Stomach (tissue), 8 donors: ENCODE measurements at regions not wholly inside any gene's neighbourhood (a gene's known extent, or its start where the extent isn't known, plus 50 kb on each side); places are given as distances from the start of the nearest gene placed in this dataset.

ENCODE experiments used
- DNase-seq, 2 donors: peaks; one replicate each; pipeline versions ENCODE4 v3.0.0 to v3.0.0-alpha.2; 2013 to 2019
- H3K27ac ChIP-seq, 5 donors: fragments of 200-600 bp in 4 of 5; sonication (generic) in 4 of 5; one replicate each; pipeline ENCODE4 v1.5.1; 2013 to 2019; ENCODE audit warnings: mild to moderate bottlenecking in 1 of 5, moderate library complexity in 1 of 5
- H3K27me3 ChIP-seq, 3 donors: fragments of 200-600 bp; sonication (generic); one replicate each; pipeline ENCODE4 v1.5.1; 2017 to 2019; ENCODE audit warnings: mixed run types in 1 of 3
- H3K36me3 ChIP-seq, 4 donors: fragments of 200-600 bp; sonication (generic); 1 replicate in 3 of 4; 2 replicates in 1 of 4; pipeline ENCODE4 v1.5.1; 2016 to 2019
- H3K4me1 ChIP-seq, 4 donors: fragments of 200-600 bp; sonication (generic); one replicate each; pipeline ENCODE4 v1.5.1; 2016 to 2019
- H3K4me3 ChIP-seq, 4 donors: fragments of 200-600 bp; sonication (generic) in 3 of 4; one replicate each; pipeline ENCODE4 v1.5.1; 2016 to 2019; ENCODE audit warnings: mild to moderate bottlenecking in 1 of 4
- H3K9me3 ChIP-seq, 4 donors: fragments of 200-600 bp; sonication (generic); one replicate each; pipeline ENCODE4 v1.5.1; 2016 to 2019
- CTCF ChIP-seq, 7 experiments: fragments of 450-650 bp in 4 of 7; fragments of 200-600 bp in 3 of 7; sonication (generic) in 3 of 7; IDR thresholded peaks; one replicate each; pipeline ENCODE4 v1.5.1; 2016 to 2019; ENCODE audit warnings: antibody characterized with exemption in 7 of 7, control low read depth in 2 of 7, mild to moderate bottlenecking in 1 of 7
- EP300 ChIP-seq: sonication (generic); formaldehyde crosslinking; IDR thresholded peaks from one replicate; pipeline ENCODE4 v1.6.1; 2017; ENCODE audit warnings: antibody characterized with exemption
- POLR2A ChIP-seq, 4 donors: fragments of 450-650 bp; IDR thresholded peaks; one replicate each; pipeline ENCODE4 v1.6.1; 2016; ENCODE audit warnings: antibody characterized with exemption in 4 of 4, control low read depth in 2 of 4, mild to moderate bottlenecking in 1 of 4, moderate library complexity in 1 of 4
- POLR2AphosphoS5 ChIP-seq, 3 donors: sonication (generic); formaldehyde crosslinking; IDR thresholded peaks; one replicate each; pipeline ENCODE4 v1.6.1; 2016; ENCODE audit warnings: antibody characterized with exemption in 3 of 3
- WGBS, 5 donors: extraction: QIAGEN DNeasy Blood & Tissue Kit in 3 of 5; methylation state at CpG; one replicate each; pipeline versions ENCODE4 v1.1.5 to v1.1.7; 2013 to 2018; 5-methylcytosine and 5-hydroxymethylcytosine counted together
- intact Hi-C: fragments of 100-400 bp; cut with DNase I; formaldehyde crosslinking; loops from one replicate; pipeline ENCODE4 v1.15.1; 2023; ENCODE audit warnings: low total_unique reads
- donor health status: healthy with polysubstance abuse.
- donor health status: Bipolar disorder and iron deficiency.
- donor health status: healthy.

GRCh38 chr2:67702937-67703336 lies 305.8 kb downstream of the ETAA1 start:
- no peak overlapping the region for H3K4me3 ChIP-seq
- intact Hi-C loops, result no loop called here
- no peak for DNase-seq
- H3K4me1 ChIP-seq, result no peaks in the 10 kb centered on the region
- no peaks in the 10 kb centered on the region for H3K9me3 ChIP-seq
- H3K36me3 ChIP-seq, result no peaks in the 10 kb centered on the region
- WGBS, 5 donors, result 72 to 84% (median 78%) methylated on average over 1 of the region's 1 CpG
- H3K27me3 ChIP-seq, result no peaks in the 10 kb centered on the region
- H3K27ac ChIP-seq, result no peak overlapping the region
- TF ChIP-seq EP300 (no peak), POLR2AphosphoS5 (IDR thresholded peaks at IDR 0.05) (no peak), POLR2A (IDR thresholded peaks at IDR 0.05) (no peak), CTCF (IDR thresholded peaks at IDR 0.05) (no peak)

- no peaks in the 10 kb centered on the region for H3K27me3 ChIP-seq
- H3K9me3 ChIP-seq, result no peaks in the 10 kb centered on the region
- DNase-seq, result no peak
- H3K27ac ChIP-seq, result no peak overlapping the region
- no peaks in the 10 kb centered on the region for H3K36me3 ChIP-seq
- H3K4me3 ChIP-seq, result no peak overlapping the region
- intact Hi-C loops, result no loop called here
- H3K4me1 ChIP-seq, result no peaks in the 10 kb centered on the region
- no peak for TF ChIP-seq POLR2AphosphoS5 (IDR thresholded peaks at IDR 0.05)
- no peak for TF ChIP-seq EP300
- no peak for TF ChIP-seq CTCF (IDR thresholded peaks at IDR 0.05)
- no peak for TF ChIP-seq POLR2A (IDR thresholded peaks at IDR 0.05)
- 86 to 95% (median 93%) methylated on average over 3 of the region's 3 CpGs for WGBS, 5 donors
These were observed 308.9 kb downstream of the ETAA1 start for GRCh38 chr2:67706082-67706481.

GRCh38 chr2:67707896-67708295 lies 310.8 kb downstream of the ETAA1 start:
- 88 to 93% (median 91%) methylated on average over 3 of the region's 3 CpGs for WGBS, 5 donors
- intact Hi-C loops, result no loop called here
- H3K9me3 ChIP-seq, result no peaks in the 10 kb centered on the region
- H3K4me3 ChIP-seq, result no peak overlapping the region
- H3K27me3 ChIP-seq, result no peaks in the 10 kb centered on the region
- no peaks in the 10 kb centered on the region for H3K4me1 ChIP-seq
- H3K27ac ChIP-seq, result no peak overlapping the region
- H3K36me3 ChIP-seq, result no peaks in the 10 kb centered on the region
- DNase-seq, result no peak
- TF ChIP-seq CTCF (IDR thresholded peaks at IDR 0.05) (no peak), EP300 (no peak), POLR2A (IDR thresholded peaks at IDR 0.05) (no peak), POLR2AphosphoS5 (IDR thresholded peaks at IDR 0.05) (no peak)

GRCh38 chr2:67709835-67710234 lies 312.7 kb downstream of the ETAA1 start:
- Histone ChIP-seq H3K4me3 (no peak overlapping the region), H3K36me3 (no peaks in the 10 kb centered on the region), H3K27me3 (no peaks in the 10 kb centered on the region), H3K9me3 (no peaks in the 10 kb centered on the region), H3K4me1 (no peaks in the 10 kb centered on the region), H3K27ac (no peak overlapping the region)
- DNase-seq, result no peak
- 78 to 94% (median 85%) methylated on average over 2 of the region's 2 CpGs for WGBS, 5 donors
- intact Hi-C loops, result no loop called here
- TF ChIP-seq EP300, result no peak
- no peak for TF ChIP-seq CTCF (IDR thresholded peaks at IDR 0.05)
